NCI-H2029 treated with DMSO at 0.1 percent for 48 hours (cell line): ENCODE measurements at regions not wholly inside any gene's neighbourhood (a gene's known extent, or its start where the extent isn't known, plus 50 kb on each side); places are given as distances from the start of the nearest gene placed in this dataset.

Source experiments
- DNase-seq: peaks from one replicate; lab custom pipeline; 2025; lab: John Stamatoyannopoulos, UW

DNA sequence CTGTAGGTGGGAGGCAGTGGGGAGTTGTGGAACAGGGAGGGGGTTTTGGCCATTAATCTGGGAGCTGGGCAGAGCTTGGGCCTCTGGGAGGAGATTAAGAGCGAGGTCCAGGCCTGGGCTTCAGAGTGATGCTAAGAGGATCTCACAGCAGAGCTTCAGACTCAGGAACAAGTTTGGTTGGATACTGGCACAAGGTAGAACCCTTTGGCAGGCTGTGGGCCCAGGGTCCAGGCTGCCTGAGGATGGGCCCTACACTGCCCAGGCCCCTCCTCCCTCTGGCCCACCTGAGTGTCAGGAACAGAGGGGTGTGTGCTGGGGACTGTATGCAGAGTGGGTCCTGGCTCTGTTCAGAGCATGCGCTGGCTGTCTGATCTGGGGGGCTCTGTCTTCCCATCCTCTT is 334.9 kb downstream of the CYP26B1 start:
- DNase-seq = no peak

DNA sequence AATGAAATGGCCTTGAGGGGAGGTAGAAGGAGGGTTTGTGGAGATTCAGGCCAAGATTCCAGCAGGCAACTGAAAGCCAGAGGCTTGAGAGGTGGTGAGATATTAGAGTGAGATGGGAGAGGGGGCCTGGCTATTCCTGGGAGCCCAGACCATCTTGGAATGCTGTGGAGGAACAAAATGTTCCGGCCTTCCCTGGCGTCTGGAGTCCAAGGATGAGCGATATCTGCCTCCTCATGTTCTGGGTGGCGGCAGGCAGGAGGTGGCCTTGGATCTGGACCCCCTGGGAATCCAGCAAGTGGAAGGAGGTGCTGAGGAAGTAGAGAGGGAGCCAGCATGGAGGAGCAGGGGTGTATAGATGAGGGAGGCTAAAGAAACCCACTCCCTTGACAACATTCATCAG is 335.9 kb downstream of the CYP26B1 start:
- no peak for DNase-seq

DNA sequence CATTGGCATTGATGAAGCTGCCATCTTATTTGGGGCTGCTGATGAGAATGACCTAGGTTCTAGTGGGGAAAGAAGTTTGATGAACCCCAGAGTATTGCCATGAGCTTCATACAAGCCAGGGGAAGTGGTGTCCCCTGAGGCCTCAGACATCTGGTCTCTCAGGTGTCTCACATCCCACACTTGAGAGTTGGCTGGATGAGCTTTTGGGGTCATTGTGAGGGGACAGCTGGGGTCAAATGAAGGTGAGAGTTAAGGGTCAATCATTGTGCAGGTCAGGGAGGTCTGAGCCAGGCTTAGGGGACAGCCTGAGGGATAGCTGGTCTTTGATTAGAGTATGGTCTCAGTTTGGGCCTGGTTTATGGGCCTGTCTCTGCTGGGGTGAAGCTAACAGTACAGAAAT is 336.5 kb downstream of the CYP26B1 start:
- DNase-seq = no peak

DNA sequence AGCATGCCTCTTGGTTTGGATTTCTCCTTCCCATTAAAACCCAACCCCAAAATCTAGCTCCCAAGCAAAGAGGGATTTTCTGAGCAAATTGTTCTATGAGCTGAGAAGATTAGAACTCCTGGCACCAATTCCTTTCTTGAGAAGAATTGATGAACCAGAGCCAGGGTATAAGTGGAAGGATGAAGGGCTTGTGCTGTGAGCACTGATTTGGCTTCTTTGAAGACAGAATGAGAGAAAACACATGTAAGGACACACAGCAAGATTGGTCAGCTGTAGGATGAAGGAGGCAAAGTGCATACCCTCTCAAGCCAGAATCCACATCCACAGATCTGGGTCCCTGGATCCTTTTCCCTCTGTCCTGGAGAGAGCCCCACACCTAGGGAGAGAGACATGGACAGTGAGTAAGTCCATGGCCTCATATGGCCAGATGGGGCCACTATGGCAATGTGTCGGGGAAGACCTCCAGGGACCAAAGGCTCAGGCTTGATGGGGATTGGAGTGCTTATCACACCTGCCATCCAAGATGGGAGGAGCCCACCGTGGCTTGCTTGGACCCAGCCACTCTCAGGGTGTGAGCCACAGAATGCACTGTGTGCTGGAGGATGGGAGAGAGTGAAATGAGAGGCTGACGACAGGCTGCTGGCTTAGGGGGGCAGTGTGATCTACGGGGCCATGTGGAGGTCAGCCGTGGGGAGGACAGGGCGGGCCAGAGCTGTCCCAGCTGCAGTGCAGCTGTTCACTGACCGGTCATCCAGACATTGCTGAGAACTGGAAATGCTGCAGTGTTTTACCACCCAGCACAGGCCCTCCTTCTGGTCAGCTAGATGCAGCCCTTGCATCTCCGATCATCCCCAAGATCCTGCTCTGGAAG is 339.8 kb downstream of the CYP26B1 start:
- DNase-seq = no peak

DNA sequence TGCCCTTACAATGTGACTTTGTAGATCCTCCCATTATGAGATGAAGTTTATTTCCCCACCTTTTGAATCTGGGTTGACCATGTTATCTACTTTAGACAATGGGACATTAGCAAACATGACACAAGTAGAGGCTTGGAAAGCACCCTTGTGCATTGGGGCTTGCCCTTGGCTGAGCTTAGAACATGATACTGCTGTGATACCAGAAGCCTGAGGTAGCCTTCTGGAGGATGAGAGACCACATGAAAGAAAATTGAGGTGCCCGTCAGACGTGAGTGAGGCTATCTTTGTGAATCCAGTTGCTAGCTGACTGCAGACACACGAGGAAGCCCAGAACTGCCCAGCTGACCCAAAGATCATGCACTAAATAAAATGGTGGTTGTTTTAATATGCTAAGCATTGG is 341.2 kb downstream of the CYP26B1 start:
- no peak for DNase-seq

DNA sequence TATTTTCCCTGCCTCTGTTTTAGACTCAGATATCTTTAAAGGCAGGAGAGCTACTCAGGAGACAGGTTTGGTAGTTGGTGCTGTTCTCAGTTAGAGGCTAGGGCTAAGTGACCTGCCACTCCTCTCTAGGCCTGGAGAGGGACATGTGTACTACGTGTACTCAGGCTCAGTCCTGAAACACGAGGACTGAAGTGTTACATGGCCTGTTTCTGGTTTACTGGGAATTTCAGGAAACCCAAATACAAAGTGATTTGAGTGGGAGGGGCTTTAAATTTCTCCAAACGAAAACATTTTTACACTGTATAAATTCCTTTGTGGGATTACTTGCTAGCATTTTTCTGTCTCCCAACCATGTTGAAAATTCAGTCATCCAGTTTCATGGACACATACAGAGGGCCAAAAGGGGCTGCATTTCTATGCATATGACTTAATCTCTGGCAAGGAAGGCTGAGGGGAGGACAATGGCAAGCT is 343.3 kb downstream of the CYP26B1 start:
- no peak for DNase-seq

DNA sequence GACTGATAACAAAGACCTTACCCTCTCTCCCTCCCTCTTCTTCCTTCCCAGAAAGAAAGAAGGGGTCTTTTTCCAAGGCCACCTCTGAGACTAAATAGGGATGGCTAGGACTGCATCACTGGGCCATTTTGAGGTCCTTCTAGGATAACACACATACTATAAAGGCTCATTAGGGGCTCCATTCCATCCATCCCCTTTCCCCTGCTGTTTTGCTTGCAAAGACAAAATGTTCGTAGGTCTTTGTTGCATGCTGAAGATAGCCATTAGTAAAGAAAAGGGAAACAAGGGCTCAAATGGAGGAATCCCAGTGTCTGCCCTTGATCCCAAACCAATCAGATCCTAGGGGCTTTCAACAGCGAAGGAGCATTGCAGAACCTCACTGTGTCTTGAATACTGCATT is 344.3 kb downstream of the CYP26B1 start:
- no peak for DNase-seq

DNA sequence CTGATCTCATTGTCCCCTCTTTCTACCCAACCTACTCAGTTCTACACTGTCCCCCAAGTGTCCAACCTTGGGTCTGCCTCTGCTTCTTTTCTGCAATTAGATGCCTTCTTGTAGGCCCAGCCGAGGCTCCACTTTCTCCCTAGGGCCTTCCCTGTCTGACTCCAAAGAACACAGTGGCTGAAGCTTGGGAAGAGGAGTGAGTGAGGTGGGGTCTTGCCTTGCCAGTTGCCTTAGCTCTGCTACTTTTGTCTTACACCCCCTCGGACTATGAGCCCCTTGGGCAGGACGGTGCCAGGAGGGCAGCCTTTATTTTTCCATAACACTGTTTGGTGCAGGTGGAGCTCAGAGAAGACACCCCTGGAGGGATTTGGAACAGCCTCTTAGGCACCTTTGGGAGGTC is 345.1 kb downstream of the CYP26B1 start:
- DNase-seq = no peak

DNA sequence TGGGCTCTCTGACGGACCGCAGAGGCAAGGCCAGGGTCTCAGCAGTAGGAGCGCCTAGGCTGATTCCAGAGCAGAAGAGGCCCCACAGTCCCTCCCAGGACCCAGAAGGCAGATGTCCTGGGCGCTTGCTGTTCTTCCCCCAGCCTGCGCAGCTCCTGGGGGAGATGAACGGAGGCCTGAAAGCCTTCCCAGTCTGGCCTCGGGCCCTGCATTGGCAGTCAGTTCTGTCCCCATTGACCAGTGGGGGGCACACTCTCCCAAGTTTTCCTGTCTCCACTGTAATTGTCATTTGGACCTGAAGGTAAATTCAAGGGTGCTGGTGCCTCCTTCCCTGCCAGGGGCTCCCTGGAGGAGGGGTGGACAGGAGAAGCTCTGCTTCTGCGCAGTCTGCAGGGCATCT is 345.7 kb downstream of the CYP26B1 start:
- DNase-seq = no peak

DNA sequence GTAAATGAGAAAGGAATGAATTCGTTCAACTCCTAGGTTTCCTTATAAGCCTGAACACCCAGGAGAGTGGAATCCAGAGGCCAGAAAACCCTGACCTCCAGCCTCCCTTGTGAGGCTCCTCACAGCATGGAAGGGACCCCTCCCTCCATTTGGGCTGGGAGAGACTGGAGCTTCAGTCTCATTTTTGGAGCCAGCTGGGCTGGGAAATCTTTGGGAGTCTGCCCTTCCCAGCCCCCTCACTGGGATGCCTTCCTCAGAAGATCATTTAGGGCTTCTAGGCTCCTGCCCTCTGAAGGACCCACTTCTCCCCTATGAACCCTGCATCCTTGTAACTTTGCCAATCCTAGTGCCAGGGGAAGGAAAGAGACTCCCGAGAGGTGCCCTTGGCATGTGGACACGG is 346.1 kb downstream of the CYP26B1 start:
- no peak for DNase-seq

DNA sequence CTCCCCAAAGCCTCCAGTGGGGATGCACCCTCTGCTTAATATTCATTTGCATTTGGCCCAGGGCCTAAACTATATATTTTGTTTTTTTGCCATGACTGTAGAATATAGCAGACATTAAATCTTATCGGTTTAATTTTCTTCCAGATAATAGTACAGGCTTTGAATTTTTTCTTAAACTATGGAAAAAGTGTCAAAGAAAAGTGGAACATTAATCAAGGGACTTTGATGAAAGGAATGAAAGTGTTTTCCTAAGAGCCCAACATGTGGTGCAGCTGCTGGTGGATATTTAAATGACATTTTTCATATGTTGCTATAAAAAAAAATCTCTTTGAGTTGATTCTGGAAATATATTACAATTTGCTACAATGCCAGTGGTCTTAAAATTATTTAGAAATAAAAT is 346.8 kb downstream of the CYP26B1 start:
- no peak for DNase-seq

DNA sequence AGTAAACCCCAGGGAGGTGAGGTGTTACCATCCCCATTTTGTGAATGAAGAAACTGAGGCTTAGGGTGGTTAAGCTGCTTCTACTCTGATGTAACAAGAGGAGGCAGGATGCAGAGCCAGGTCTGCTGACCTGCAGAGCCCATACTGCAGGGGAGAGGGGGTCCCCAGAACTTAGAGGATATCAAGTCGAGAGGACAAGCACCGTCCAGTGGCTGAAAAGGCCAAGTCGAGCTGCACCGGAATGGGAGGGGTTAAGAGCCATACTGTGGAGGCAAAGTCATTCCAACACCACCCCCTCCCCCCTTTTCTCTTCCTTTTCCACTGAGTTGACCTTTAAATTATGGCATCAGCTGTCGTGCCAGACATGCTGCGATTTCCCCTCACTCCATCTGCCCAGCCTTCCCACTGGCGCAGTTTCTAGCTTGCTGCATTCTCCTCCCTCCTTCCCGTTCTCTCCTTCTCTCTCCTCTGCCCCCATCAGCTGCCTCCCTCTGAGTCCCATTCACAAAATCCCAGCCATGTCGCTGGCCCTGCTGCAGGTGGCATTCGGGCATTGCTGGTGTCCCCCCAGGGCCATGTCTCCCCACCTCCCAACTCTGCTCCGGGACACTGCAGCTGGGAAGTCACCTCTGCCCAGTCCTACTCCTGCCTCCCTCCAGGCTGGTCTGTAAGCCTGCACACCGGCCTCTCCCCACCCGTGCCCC is 346.9 kb downstream of the DYSF start:
- no peak for DNase-seq

DNA sequence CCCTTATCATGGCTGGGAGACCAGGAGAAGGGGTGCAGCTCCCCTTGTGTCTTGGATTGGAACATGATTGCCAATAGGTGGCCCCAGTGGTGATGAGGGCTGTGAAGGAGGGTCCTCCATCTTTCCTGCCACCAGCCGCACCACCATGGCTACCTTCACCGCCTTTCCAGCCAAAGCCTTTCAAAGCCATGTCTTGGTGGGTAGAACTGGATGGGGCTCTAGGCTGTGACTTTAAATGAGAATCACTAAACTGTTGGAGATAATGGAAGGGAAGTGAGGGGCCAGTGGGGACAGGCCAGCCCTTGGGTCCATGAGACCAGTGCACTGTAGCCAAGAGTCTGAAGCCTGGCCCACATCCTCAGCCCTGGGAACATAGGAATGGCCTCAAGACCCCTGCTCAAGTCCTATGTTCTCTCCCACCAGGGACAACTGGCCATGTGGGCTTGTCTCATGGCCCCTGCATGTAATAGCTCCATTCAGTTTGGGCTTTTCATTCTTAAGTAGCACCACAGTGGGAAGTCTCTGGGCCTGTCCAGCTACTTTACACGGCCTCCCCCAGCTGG is 345.7 kb downstream of the DYSF start:
- DNase-seq = no peak

DNA sequence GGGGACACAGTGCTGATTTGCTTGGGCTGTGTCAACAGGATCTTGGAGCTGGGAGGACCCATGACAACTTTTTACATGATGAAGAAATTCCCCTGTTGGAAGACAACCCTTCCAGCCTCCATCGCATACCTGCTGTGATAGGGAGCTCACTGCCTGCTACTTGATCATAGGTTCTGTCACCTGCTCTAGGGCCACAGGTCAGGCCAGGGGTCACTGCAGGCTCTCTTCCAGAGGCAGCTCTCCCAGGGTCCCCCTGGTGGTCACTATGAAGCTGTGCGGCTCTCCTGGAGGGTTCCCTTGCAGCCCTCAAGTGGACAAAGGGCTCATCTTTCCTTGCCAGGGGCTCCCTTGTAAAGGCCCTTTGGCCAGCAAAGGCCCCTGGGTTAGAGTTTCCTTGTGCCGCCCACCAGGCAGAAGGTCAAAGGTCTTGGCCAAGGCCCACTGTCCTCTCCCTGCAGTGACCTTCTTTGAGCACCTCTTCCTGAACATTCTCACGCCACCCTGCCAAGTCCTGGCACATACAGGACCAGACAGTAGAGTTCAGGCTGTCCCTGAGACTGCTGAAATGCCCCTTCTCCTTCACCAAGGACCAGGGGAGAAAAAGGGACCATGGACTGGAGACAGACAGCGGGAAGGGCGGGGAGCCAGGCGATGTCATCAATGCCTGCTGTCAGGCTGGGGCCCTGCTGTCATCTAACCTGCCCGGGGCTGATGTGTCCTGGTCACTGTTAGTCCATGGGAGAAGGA is 345.1 kb downstream of the DYSF start:
- DNase-seq = no peak

DNA sequence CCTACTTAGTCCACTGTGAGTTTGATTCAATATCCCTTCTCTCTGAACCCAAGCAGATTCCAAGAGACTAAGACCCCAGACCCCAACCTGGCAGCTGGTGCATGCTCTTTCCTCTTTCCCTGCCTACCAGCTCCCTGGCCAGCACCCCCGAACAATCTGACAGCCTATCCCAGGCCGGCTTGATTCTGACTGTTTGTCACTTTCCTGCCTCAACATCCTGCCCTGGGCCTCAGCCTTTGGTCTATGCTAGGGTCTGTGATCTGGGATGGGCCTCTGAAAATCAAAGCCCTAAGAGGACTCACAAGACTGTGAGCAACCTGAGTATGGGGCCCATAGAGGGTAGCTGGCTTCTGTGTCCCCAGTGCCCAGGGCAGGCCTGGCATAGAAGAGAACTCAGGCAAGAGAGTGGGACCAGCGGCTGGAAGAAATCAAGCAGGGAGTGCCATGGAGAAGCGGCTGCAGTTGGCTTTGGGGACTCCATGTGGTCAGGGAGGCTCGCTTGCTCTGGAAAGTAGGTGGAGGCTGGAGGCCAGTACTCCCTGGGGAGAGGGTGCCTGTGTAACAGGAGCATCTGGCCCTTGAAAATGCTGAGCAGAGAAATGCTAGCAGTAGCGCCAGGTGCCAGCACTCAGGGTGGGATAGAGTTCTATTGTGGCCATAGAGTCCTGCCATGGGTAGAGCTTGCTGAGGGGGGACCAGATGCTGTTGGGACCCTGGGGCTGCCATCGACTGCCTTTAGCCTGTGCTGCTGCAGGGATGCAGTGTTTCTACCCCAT is 343.9 kb downstream of the DYSF start:
- no peak for DNase-seq

DNA sequence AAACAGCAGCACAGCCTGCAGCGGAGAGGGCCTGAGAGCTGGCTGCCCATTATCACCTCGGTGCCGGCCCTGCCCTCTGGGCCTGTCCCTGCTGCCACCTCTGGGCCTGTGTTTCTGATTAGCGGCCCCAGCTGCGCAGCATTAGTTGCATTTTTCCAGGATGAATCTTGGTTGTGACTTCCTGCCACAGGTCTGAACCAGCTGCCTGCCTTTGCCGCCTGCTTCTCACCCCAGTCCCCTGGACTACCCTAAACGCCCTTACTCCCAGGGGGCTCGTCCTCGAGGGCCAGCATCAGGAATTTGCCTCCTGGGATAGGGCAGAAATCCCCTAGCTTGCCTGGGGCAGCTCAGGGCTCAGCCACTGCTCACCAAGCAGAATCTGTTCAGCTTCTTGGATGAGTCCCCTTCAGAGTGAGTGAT is 342.8 kb downstream of the DYSF start:
- no peak for DNase-seq

DNA sequence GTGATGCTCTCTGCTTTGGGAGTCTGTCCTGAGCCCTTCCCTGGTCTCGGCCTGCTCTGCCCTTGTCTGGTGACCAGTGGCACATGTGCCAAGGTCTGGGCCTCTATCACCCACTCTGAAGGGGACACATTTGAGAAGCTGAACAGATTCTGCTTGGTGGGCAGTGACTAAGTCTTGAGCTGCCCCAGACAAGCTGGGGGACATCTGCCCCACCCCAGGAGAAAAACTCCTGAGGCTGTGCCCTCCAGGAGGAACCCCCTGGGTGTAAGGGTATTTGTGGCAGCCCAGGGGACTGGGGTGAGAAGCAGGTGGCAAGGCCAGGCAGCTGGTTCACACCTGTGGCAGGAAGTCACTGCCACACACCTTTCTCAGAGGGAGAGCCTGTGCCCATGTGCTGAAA is 342.1 kb downstream of the DYSF start:
- no peak for DNase-seq

DNA sequence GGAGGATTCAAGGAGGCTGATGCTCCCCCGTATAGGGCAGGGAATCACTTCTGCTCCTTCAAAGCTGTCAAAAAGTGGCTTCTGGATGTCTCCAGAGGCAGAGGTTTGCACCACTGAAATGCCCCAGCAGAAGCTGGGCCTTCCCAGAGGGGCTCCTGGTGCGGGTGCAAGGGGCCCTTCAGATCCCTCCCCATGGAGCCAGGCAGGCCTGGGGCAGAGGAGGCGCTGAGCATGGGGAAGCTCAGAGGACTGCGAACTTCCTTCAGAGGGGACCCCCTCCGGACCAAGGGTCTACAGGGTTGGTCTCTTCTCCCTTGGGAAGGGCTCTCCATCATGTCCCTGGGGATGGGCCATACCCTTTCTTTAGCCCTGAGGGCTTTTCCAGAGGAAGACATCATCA is 341.2 kb downstream of the DYSF start:
- DNase-seq = no peak

DNA sequence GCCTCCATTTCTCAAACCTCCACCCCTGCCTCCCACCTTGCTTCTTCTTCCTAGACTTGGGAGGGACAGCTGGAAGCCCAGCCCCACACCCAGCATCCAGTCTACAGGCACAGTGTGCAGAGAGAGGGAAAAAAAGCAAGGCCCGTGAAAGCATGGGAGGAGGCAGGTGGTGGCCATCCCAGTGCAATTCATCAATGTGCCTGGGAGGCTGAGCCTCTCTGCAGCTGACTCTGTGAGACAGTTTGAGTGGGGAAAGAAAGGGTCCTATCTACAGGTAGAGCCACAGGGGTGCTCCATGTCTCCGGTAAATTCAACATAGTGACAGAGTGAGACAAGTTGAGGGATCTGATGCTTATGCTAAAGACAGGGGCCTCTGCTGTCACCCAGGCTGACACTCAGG is 340.6 kb downstream of the DYSF start:
- DNase-seq = no peak

DNA sequence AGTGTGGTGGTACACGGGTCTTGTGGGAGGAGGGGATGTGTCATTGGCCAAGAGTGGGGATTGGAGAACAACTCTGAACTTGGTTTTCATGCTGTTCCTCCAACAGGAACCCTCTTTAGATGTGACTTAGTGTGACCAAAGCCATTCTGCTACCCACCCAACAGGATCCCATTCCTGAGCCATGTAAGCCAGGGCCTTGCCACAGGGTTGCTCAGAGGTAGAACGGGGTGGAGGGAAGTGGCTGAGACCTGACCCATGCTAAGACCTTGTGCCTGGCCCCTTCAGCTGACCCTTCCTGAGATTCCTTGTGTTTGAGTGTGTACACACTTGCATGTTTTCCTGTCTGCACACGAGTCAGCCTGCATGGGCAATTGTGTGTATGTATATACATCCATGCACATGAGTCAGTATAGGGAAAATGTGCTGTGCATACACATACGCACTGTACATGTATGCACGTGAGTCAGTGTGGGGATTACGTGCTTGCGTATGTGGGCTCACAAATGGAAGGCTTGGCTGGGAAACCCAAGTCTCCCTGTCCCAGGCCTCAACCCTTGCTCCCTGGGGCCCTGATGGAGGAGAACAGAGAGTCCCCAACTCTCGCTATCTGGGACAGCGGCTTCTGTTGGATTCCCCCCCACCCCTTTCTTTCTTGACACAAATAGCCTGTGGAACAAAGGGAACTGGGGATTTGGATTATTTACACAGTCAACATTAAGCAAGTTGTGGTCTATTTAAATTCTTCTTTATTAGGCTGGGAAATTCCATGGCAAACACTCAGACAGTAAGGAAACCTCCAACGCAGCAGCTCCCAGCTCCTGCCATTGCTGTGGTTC is 339.8 kb downstream of the DYSF start:
- DNase-seq = no peak
